ENCODE measurements at regions not wholly inside any gene's neighbourhood (a gene's known extent, or its start where the extent isn't known, plus 50 kb on each side); places are given as distances from the start of the nearest gene placed in this dataset.
"Not testable (repeated sequence)": the region's sequence is repeated elsewhere in the genome, so short reads cannot be mapped to it uniquely, and the experiment has no call there.

- intact Hi-C loops (cut with micrococcal nuclease), result no loop called here
- no peak overlapping the region for H3K27ac Mint-ChIP-seq
- no peak for DNase-seq (ENCODE audit: low spot score)
These were observed 532.4 kb upstream of the ITGA1 start for GRCh38 chr5:52255308-52255707.

GRCh38 chr5:52262844-52263243 is 524.9 kb upstream of the ITGA1 start:
- no peak overlapping the region for H3K4me3 Mint-ChIP-seq (ENCODE audit: low read depth)
- no peak for DNase-seq (ENCODE audit: low spot score)
- H3K9me3 Mint-ChIP-seq, result no peaks in the 10 kb centered on the region
- intact Hi-C loops (cut with micrococcal nuclease), result no loop called here
- H3K4me1 Mint-ChIP-seq (ENCODE audit: low read depth), result no peaks in the 10 kb centered on the region
- no peaks in the 10 kb centered on the region for H3K27me3 Mint-ChIP-seq (ENCODE audit: low read depth)
- H3K27ac Mint-ChIP-seq, result no peak overlapping the region
- no peaks in the 10 kb centered on the region for H3K36me3 Mint-ChIP-seq (ENCODE audit: low read depth)

More at GRCh38 chr5:52255308-52255707, 532.4 kb upstream of the ITGA1 start:
- Mint-ChIP-seq H3K4me3 (ENCODE audit: low read depth) (no peak overlapping the region), H3K36me3 (ENCODE audit: low read depth) (no peaks in the 10 kb centered on the region), H3K27me3 (ENCODE audit: low read depth) (no peaks in the 10 kb centered on the region), H3K9me3 (no peaks in the 10 kb centered on the region), H3K4me1 (ENCODE audit: low read depth) (no peaks in the 10 kb centered on the region)

DNA sequence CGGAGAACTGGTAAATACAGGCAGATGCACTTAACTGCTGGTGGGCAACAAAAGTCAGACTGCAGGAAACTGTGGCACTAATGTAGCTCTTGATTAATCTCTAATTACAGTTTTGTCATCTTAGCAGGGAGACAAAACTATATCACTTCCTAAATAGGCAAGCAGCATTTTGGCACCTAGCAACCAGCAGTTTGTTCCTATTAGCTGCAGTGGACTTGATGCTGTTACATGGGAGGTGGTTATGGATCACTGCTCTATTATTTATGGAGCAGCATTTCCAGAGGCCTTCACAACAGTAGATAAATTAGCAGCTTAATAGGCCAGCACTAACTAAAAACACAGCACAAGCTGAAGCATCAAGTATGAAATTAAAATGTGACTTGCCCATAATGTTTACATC is 518.3 kb upstream of the ITGA1 start:
- intact Hi-C loops (cut with micrococcal nuclease), result no loop called here
- H3K4me1 Mint-ChIP-seq (ENCODE audit: low read depth), result no peaks in the 10 kb centered on the region
- DNase-seq (ENCODE audit: low spot score), result no peak
- H3K4me3 Mint-ChIP-seq (ENCODE audit: low read depth), result no peak overlapping the region
- no peak overlapping the region for H3K27ac Mint-ChIP-seq
- no peaks in the 10 kb centered on the region for H3K27me3 Mint-ChIP-seq (ENCODE audit: low read depth)
- no peaks in the 10 kb centered on the region for H3K36me3 Mint-ChIP-seq (ENCODE audit: low read depth)
- no peaks in the 10 kb centered on the region for H3K9me3 Mint-ChIP-seq

DNA sequence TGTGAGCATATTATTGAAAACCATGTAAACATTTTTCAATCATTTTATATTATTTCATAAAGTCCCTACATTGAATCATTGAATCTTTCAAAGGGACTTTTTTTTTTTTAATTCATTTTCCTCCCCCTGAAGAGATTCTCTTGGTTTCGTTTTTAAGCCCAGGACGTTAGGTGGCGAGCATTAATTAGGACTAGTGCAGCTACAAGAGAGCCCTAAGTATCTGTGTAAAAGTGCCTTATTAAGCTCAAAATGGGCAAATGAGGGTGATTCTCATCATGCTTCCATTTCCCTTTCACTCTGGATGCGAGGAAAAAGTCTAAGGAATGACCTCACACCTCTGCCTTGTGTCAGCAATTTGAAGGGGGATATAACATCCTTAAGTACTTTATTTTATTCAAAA is 517.9 kb upstream of the ITGA1 start:
- intact Hi-C loops (cut with micrococcal nuclease), result no loop called here
- H3K36me3 Mint-ChIP-seq (ENCODE audit: low read depth), result no peaks in the 10 kb centered on the region
- no peak for DNase-seq (ENCODE audit: low spot score)
- no peaks in the 10 kb centered on the region for H3K27me3 Mint-ChIP-seq (ENCODE audit: low read depth)
- no peak overlapping the region for H3K4me3 Mint-ChIP-seq (ENCODE audit: low read depth)
- H3K9me3 Mint-ChIP-seq, result no peaks in the 10 kb centered on the region
- no peak overlapping the region for H3K27ac Mint-ChIP-seq
- H3K4me1 Mint-ChIP-seq (ENCODE audit: low read depth), result no peaks in the 10 kb centered on the region

DNA sequence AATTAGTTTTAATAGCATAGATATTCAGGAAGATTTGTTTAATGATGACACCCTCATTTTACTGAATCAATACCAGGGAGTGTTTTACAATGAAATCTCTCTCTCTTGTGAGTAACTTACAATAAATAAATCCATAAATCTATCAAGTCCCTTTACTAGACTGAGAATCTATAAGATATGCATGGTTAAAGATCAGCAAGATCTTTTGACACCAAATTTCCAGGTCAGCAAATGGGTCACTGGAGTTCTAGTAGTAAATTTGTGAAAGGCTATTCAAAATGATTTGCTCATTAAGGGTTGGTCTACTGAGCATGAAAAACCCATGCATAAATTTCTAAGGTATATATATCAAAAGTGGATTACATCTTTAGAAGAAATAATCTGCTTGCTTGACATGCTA is 512.1 kb upstream of the ITGA1 start:
- Mint-ChIP-seq H3K4me1 (ENCODE audit: low read depth) (no peaks in the 10 kb centered on the region), H3K27me3 (ENCODE audit: low read depth) (no peaks in the 10 kb centered on the region), H3K36me3 (ENCODE audit: low read depth) (no peaks in the 10 kb centered on the region), H3K4me3 (ENCODE audit: low read depth) (no peak overlapping the region), H3K27ac (no peak overlapping the region), H3K9me3 (no peaks in the 10 kb centered on the region)
- no peak for DNase-seq (ENCODE audit: low spot score)
- intact Hi-C loops (cut with micrococcal nuclease), result no loop called here

GRCh38 chr5:52277101-52277500 is 510.6 kb upstream of the ITGA1 start:
- H3K4me1 Mint-ChIP-seq (ENCODE audit: low read depth), result no peaks in the 10 kb centered on the region
- intact Hi-C loops (cut with micrococcal nuclease), result no loop called here
- no peak overlapping the region for H3K27ac Mint-ChIP-seq
- H3K27me3 Mint-ChIP-seq (ENCODE audit: low read depth), result no peaks in the 10 kb centered on the region
- no peaks in the 10 kb centered on the region for H3K36me3 Mint-ChIP-seq (ENCODE audit: low read depth)
- H3K9me3 Mint-ChIP-seq, result no peaks in the 10 kb centered on the region
- DNase-seq (ENCODE audit: low spot score), result no peak
- no peak overlapping the region for H3K4me3 Mint-ChIP-seq (ENCODE audit: low read depth)

- H3K27me3 Mint-ChIP-seq (ENCODE audit: low read depth), result no peaks in the 10 kb centered on the region
- H3K4me1 Mint-ChIP-seq (ENCODE audit: low read depth), result no peaks in the 10 kb centered on the region
- H3K4me3 Mint-ChIP-seq (ENCODE audit: low read depth), result no peak overlapping the region
- no peaks in the 10 kb centered on the region for H3K36me3 Mint-ChIP-seq (ENCODE audit: low read depth)
- no peaks in the 10 kb centered on the region for H3K9me3 Mint-ChIP-seq
- DNase-seq (ENCODE audit: low spot score), result no peak
- intact Hi-C loops (cut with micrococcal nuclease), result no loop called here
- no peak overlapping the region for H3K27ac Mint-ChIP-seq
These were observed 505.1 kb upstream of the ITGA1 start for GRCh38 chr5:52282647-52283046.

DNA sequence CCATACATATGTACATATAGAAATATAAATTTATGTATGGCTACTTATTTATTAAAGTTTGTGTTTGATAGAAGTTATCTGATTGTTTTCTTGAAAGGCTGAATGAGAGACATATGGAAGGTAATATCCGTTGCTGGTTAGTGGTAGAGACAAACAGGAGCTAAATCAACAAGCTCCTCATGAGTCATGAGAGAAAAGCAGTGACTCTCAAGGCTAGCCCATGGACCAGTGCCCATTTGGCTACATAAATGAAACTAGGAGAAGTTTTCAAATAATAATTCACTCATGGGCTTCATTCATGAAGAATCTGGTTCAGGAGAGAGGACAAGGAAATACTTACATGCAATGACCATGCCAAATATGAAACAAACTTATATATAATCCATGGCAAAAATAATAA is 504.5 kb upstream of the ITGA1 start:
- intact Hi-C loops (cut with micrococcal nuclease), result no loop called here

DNA sequence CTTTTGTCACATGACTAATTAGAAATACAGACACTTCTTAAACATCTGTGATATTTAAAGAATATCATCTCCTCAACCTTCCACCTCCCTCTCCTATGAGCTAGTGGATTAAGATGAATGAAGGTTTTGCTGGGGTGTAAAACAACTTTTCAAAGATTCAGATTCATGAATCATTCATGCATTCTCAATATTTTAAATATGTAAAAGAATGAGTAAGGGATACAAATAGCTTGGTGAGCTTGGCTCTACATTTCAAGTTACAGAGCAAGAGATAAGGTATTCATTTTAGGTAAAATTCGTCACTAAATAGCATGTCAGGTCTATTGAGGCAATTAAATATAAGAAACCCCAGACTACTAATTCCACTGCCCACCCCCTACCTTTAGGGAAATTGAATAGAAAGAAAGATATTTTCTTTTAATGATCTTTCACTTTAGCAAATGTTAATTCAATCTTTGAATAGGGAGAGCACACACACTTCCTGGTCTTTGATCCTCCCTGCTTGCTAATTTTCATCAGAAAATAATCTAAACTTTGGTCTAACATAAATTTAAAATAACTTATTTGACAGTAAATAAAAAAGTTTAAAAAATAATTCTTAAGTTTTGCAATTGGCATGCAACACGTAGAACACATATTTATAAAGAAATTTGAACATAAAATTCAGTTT is 486.9 kb upstream of the ITGA1 start:
- no peak for DNase-seq (ENCODE audit: low spot score)
- H3K27ac Mint-ChIP-seq, result no peak overlapping the region
- intact Hi-C loops (cut with micrococcal nuclease), result no loop called here
- H3K27me3 Mint-ChIP-seq (ENCODE audit: low read depth), result no peaks in the 10 kb centered on the region
- peaks cover 25% of the 10 kb centered on the region for H3K9me3 Mint-ChIP-seq
- no peak overlapping the region for H3K4me3 Mint-ChIP-seq (ENCODE audit: low read depth)
- no peaks in the 10 kb centered on the region for H3K36me3 Mint-ChIP-seq (ENCODE audit: low read depth)
- H3K4me1 Mint-ChIP-seq (ENCODE audit: low read depth), result no peaks in the 10 kb centered on the region

More for the DNA sequence above, 504.5 kb upstream of the ITGA1 start:
- no peaks in the 10 kb centered on the region for H3K36me3 Mint-ChIP-seq (ENCODE audit: low read depth)
- no peaks in the 10 kb centered on the region for H3K9me3 Mint-ChIP-seq
- no peak overlapping the region for H3K4me3 Mint-ChIP-seq (ENCODE audit: low read depth)
- H3K27me3 Mint-ChIP-seq (ENCODE audit: low read depth), result no peaks in the 10 kb centered on the region
- no peak for DNase-seq (ENCODE audit: low spot score)
- no peak overlapping the region for H3K27ac Mint-ChIP-seq
- H3K4me1 Mint-ChIP-seq (ENCODE audit: low read depth), result no peaks in the 10 kb centered on the region

GRCh38 chr5:52304816-52305215 is 482.9 kb upstream of the ITGA1 start:
- H3K27ac Mint-ChIP-seq; DNase-seq (ENCODE audit: low spot score); H3K4me3 Mint-ChIP-seq (ENCODE audit: low read depth); H3K27me3 Mint-ChIP-seq (ENCODE audit: low read depth); intact Hi-C loops (cut with micrococcal nuclease); H3K36me3 Mint-ChIP-seq (ENCODE audit: low read depth); H3K4me1 Mint-ChIP-seq (ENCODE audit: low read depth): not testable (repeated sequence)
- H3K9me3 Mint-ChIP-seq, result peaks cover 40% of the 10 kb centered on the region

GRCh38 chr5:52328220-52328806 is 459.4 kb upstream of the ITGA1 start:
- Mint-ChIP-seq H3K4me3 (ENCODE audit: low read depth) (no peak overlapping the region), H3K27me3 (ENCODE audit: low read depth) (no peaks in the 10 kb centered on the region), H3K36me3 (ENCODE audit: low read depth) (no peaks in the 10 kb centered on the region), H3K27ac (no peak overlapping the region), H3K9me3 (no peaks in the 10 kb centered on the region), H3K4me1 (ENCODE audit: low read depth) (no peaks in the 10 kb centered on the region)
- intact Hi-C loops (cut with micrococcal nuclease), result no loop called here
- no peak for DNase-seq (ENCODE audit: low spot score)

DNA sequence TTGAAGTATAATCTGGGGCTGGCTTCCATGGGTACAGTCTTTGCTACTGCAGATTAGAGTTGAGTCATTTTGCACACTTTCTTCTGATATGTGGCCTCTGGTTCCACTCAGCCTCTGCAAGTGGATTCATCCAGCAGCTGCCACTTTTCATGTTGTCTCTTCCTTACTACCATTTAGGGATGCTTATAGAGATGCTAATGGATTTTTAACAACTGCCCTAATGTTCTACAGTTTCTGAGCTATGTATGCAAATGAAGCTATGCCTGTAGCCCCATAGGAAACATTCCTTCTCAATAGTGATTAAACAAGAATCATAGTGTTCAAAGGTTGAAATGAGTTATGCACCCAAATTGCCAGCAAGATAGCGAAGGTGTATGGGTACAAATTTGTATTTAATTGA is 456.0 kb upstream of the ITGA1 start:
- H3K9me3 Mint-ChIP-seq, result no peaks in the 10 kb centered on the region
- intact Hi-C loops (cut with micrococcal nuclease), result no loop called here
- no peaks in the 10 kb centered on the region for H3K4me1 Mint-ChIP-seq (ENCODE audit: low read depth)

GRCh38 chr5:52334367-52334766 is 453.3 kb upstream of the ITGA1 start:
- DNase-seq (ENCODE audit: low spot score), result no peak
- intact Hi-C loops (cut with micrococcal nuclease), result no loop called here
- Mint-ChIP-seq H3K4me1 (ENCODE audit: low read depth) (no peaks in the 10 kb centered on the region), H3K27me3 (ENCODE audit: low read depth) (no peaks in the 10 kb centered on the region), H3K4me3 (ENCODE audit: low read depth) (no peak overlapping the region), H3K27ac (no peak overlapping the region), H3K36me3 (ENCODE audit: low read depth) (no peaks in the 10 kb centered on the region), H3K9me3 (no peaks in the 10 kb centered on the region)

More for the DNA sequence above, 456.0 kb upstream of the ITGA1 start:
- Mint-ChIP-seq H3K36me3 (ENCODE audit: low read depth) (no peaks in the 10 kb centered on the region), H3K27me3 (ENCODE audit: low read depth) (no peaks in the 10 kb centered on the region), H3K27ac (no peak overlapping the region), H3K4me3 (ENCODE audit: low read depth) (no peak overlapping the region)
- DNase-seq (ENCODE audit: low spot score), result no peak

- H3K4me1 Mint-ChIP-seq (ENCODE audit: low read depth), result no peaks in the 10 kb centered on the region
- no peak overlapping the region for H3K4me3 Mint-ChIP-seq (ENCODE audit: low read depth)
- intact Hi-C loops (cut with micrococcal nuclease), result no loop called here
- H3K27ac Mint-ChIP-seq, result no peak overlapping the region
- H3K9me3 Mint-ChIP-seq, result no peaks in the 10 kb centered on the region
- DNase-seq (ENCODE audit: low spot score), result no peak
- no peaks in the 10 kb centered on the region for H3K27me3 Mint-ChIP-seq (ENCODE audit: low read depth)
- H3K36me3 Mint-ChIP-seq (ENCODE audit: low read depth), result no peaks in the 10 kb centered on the region
These were observed 448.4 kb upstream of the ITGA1 start for GRCh38 chr5:52339285-52339684.
